ENCODE measurements at regions not wholly inside any gene's neighbourhood (a gene's known extent, or its start where the extent isn't known, plus 50 kb on each side); places are given as distances from the start of the nearest gene placed in this dataset.

- peaks cover 18% of the 10 kb centered on the region for H3K4me1 Mint-ChIP-seq
Measured at GRCh38 chr5:77867194-77867691, 91.1 kb upstream of the TBCA start.

GRCh38 chr5:77866198-77866597 is 90.1 kb upstream of the TBCA start:
- H3K9me3 Mint-ChIP-seq: no peaks in the 10 kb centered on the region

More at GRCh38 chr5:77867194-77867691, 91.1 kb upstream of the TBCA start:
- Histone ChIP-seq H3K27ac (no peak overlapping the region), H3K4me2 (no peak overlapping the region), H3K27me3 (peaks cover 34% of the 10 kb centered on the region), H3K9me3 (ENCODE audit: low read depth) (no peaks in the 10 kb centered on the region), H2AFZ (replicated peaks) (no peak overlapping the region), H3K79me2 (ENCODE audit: low read depth) (no peaks in the 10 kb centered on the region), H3K9ac (no peak overlapping the region), H4K20me1 (ENCODE audit: low read depth) (no peaks in the 10 kb centered on the region), H3F3A (ENCODE audit: low read depth) (peaks cover 5% of the 10 kb centered on the region), H3K4me3 (no peak overlapping the region), H3K4me1 (peaks cover 19% of the 10 kb centered on the region), H3K36me3 (no peaks in the 10 kb centered on the region)
- H3K27ac Mint-ChIP-seq: no peak overlapping the region
- H3K9me3 Mint-ChIP-seq: no peaks in the 10 kb centered on the region
- no peaks in the 10 kb centered on the region for H3K36me3 Mint-ChIP-seq
- peak; percentile 28 for TF ChIP-seq CTCF (IDR thresholded peaks at IDR 0.05)
- no peak for TF ChIP-seq EZH2phosphoT487 (IDR thresholded peaks at IDR 0.05)
- H3K4me3 Mint-ChIP-seq: no peak overlapping the region
- no peak for DNase-seq (ENCODE audit: low spot score)
- peaks cover 10% of the 10 kb centered on the region for H3K27me3 Mint-ChIP-seq (ENCODE audit: insufficient read depth, low read depth)

GRCh38 chr5:77864997-77865396 is 88.9 kb upstream of the TBCA start:
- Histone ChIP-seq H3K9me3 (ENCODE audit: low read depth) (no peaks in the 10 kb centered on the region), H2AFZ (replicated peaks) (no peak overlapping the region), H3K27ac (no peak overlapping the region), H3K36me3 (no peaks in the 10 kb centered on the region), H3K4me3 (no peak overlapping the region), H3F3A (ENCODE audit: low read depth) (peaks cover 5% of the 10 kb centered on the region), H3K4me1 (peaks cover 19% of the 10 kb centered on the region), H3K4me2 (no peak overlapping the region), H3K9ac (no peak overlapping the region), H3K27me3 (peaks cover 54% of the 10 kb centered on the region), H3K79me2 (ENCODE audit: low read depth) (no peaks in the 10 kb centered on the region), H4K20me1 (ENCODE audit: low read depth) (no peaks in the 10 kb centered on the region)
- TF ChIP-seq EZH2phosphoT487 (IDR thresholded peaks at IDR 0.05): no peak
- no peak for TF ChIP-seq CTCF (IDR thresholded peaks at IDR 0.05)
- TF ChIP-seq EZH2 (IDR thresholded peaks at IDR 0.05): no peak
- H3K4me1 Mint-ChIP-seq: peaks cover 18% of the 10 kb centered on the region
- H3K4me3 Mint-ChIP-seq: no peak overlapping the region
- DNase-seq (ENCODE audit: low spot score): no peak
- H3K36me3 Mint-ChIP-seq: no peaks in the 10 kb centered on the region
- no peak overlapping the region for H3K27ac Mint-ChIP-seq
- peaks cover 14% of the 10 kb centered on the region for H3K27me3 Mint-ChIP-seq (ENCODE audit: insufficient read depth, low read depth)
- H3K9me3 Mint-ChIP-seq: no peaks in the 10 kb centered on the region

More at GRCh38 chr5:77866198-77866597, 90.1 kb upstream of the TBCA start:
- no peak overlapping the region for H3K9ac ChIP-seq
- TF ChIP-seq EZH2 (IDR thresholded peaks at IDR 0.05) (no peak), CTCF (IDR thresholded peaks at IDR 0.05) (no peak), EZH2phosphoT487 (IDR thresholded peaks at IDR 0.05) (no peak)
- peaks cover 5% of the 10 kb centered on the region for H3F3A ChIP-seq (ENCODE audit: low read depth)
- H3K4me1 ChIP-seq: peaks cover 19% of the 10 kb centered on the region
- no peaks in the 10 kb centered on the region for H4K20me1 ChIP-seq (ENCODE audit: low read depth)
- Mint-ChIP-seq H3K27me3 (ENCODE audit: insufficient read depth, low read depth) (peaks cover 14% of the 10 kb centered on the region), H3K27ac (no peak overlapping the region), H3K4me1 (peaks cover 18% of the 10 kb centered on the region), H3K4me3 (no peak overlapping the region), H3K36me3 (no peaks in the 10 kb centered on the region)
- DNase-seq (ENCODE audit: low spot score): no peak
- no peak overlapping the region for H3K27ac ChIP-seq
- H3K79me2 ChIP-seq (ENCODE audit: low read depth): no peaks in the 10 kb centered on the region
- H3K9me3 ChIP-seq (ENCODE audit: low read depth): no peaks in the 10 kb centered on the region
- H3K36me3 ChIP-seq: no peaks in the 10 kb centered on the region
- H2AFZ ChIP-seq (replicated peaks): no peak overlapping the region
- peaks cover 44% of the 10 kb centered on the region for H3K27me3 ChIP-seq
- H3K4me2 ChIP-seq: no peak overlapping the region
- no peak overlapping the region for H3K4me3 ChIP-seq
